GM12891 (cell line): ENCODE measurements at regions not wholly inside any gene's neighbourhood (a gene's known extent, or its start where the extent isn't known, plus 50 kb on each side); places are given as distances from the start of the nearest gene placed in this dataset.
A peak's percentile ranks its signal among the peaks of the same experiment; 100 is the strongest.

Experiments used
- DNase-seq: peaks from one replicate; pipeline ENCODE4 v3.0.0; 2011; ENCODE audit warnings: low spot score; ENCODE audit not compliant: insufficient read length
- FAIRE-seq: peaks from 2 replicates; lab custom pipeline; 2011; peaks lifted over from hg19 to GRCh38; lab: Jason Lieb, UNC
- PAX5 ChIP-seq: IDR thresholded peaks from 2 replicates; pipeline ENCODE4 v1.6.1; 2011; ENCODE audit warnings: low read length, moderate library complexity, mild to moderate bottlenecking; ENCODE audit not compliant: insufficient read depth, severe bottlenecking
- POLR2A ChIP-seq: IDR thresholded peaks from 2 replicates; pipeline ENCODE4 v1.6.1; 2011; ENCODE audit warnings: low read depth, low read length, control low read depth
- POLR2AphosphoS5 ChIP-seq: IDR thresholded peaks from 2 replicates; pipeline ENCODE4 v1.6.1; 2011; ENCODE audit warnings: low read depth, low read length, control low read depth
- POU2F2 ChIP-seq: IDR thresholded peaks from 2 replicates; pipeline ENCODE4 v1.6.1; 2011; ENCODE audit warnings: low read depth, mild to moderate bottlenecking, control low read depth, low read length, moderate library complexity
- SPI1 ChIP-seq: IDR thresholded peaks from 2 replicates; pipeline ENCODE4 v1.6.1; 2011; ENCODE audit warnings: low read depth, low read length, control low read depth
- TAF1 ChIP-seq: IDR thresholded peaks from 2 replicates; pipeline ENCODE4 v1.6.1; 2011; ENCODE audit warnings: low read depth, low read length, control low read depth

DNA sequence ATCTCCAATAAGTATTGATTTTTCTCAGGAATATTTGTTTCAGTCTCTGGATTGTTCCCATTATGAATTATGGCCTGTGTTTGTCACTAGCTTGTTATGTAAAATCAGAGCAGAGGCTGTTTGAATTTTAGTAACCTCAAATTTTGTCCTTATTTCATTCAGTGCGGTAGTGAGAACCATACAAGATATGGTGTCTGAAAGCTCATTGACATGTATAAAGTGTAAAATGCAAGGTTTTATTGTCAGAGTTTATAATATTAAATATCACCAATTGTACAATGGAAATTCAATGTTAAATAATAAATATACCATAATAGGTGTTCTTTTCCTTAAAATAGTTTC lies 353.3 kb upstream of the SYNCRIP start:
- DNase-seq (no peak), FAIRE-seq (no peak)
- no peak for TF ChIP-seq POU2F2
- TF ChIP-seq SPI1 = no peak
- TF ChIP-seq PAX5 = no peak
- TF ChIP-seq POLR2A = no peak
- no peak for TF ChIP-seq TAF1
- TF ChIP-seq POLR2AphosphoS5 = no peak

GRCh38 chr6:85995339-85996033 lies 352.8 kb upstream of the SYNCRIP start:
- DNase-seq (no peak), FAIRE-seq (no peak)
- TF ChIP-seq POLR2AphosphoS5 (no peak), POU2F2 (no peak), POLR2A (no peak), SPI1 (no peak)

- TF ChIP-seq POLR2AphosphoS5 = no peak
- no peak for TF ChIP-seq SPI1
- no peak for DNase-seq
- no peak for FAIRE-seq
These were observed 344.0 kb upstream of the SYNCRIP start for GRCh38 chr6:85986681-85987080.

GRCh38 chr6:85983032-85983659 lies 340.5 kb upstream of the SYNCRIP start:
- no peak for FAIRE-seq
- 0 out of 2 replicates have a peak, but pooled peaks have one; percentile 9 for TF ChIP-seq SPI1
- no peak for TF ChIP-seq PAX5
- TF ChIP-seq POLR2AphosphoS5 = no peak
- no peak for DNase-seq

DNA sequence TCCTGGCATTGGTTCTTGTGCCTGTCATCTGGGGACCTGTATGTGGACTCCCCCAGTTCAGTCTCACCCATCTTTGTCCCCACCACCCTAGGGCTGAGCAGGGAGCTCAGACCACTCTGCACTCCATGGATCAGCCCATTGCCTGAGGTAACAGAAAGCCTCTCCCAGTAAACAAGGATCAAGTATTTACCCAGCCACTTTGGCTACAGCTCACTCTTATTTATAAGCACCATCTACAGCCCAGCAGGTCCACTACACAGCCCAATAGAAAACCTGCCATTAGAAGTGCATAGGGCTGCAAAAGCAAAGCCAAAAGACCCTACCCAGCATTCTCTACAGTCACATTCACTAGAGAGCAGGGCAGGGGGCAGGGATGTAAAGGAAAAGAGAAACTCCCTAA lies 335.0 kb upstream of the SYNCRIP start:
- no peak for DNase-seq
- TF ChIP-seq POLR2AphosphoS5 (no peak), POU2F2 (no peak), TAF1 (no peak), POLR2A (no peak), SPI1 (no peak), PAX5 (no peak)
- no peak for FAIRE-seq

DNA sequence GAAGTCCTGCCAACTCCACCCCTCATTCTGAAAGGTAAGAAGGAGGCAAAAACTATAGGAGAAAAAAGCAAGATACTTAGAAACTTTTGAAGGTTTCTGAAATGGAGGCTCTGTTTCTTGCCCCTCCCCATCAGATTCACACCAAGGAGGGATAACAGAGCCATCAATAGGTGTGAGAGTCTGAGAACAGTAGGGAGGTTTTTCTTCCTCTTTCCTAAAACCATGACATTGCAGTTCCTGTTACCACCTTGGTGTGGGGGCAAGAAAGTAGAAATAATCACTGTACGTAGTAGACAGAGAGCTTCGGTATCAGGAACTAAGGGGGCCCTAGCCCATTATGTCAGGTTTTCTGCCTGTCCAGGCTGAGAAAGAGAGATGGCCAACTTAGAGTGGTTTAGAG lies 333.3 kb upstream of the SYNCRIP start:
- FAIRE-seq (no peak), DNase-seq (no peak)
- TF ChIP-seq POLR2AphosphoS5 (no peak), PAX5 (no peak), SPI1 (0 out of 2 replicates have a peak, but pooled peaks have one; percentile 18), TAF1 (no peak), POLR2A (no peak), POU2F2 (no peak)

GRCh38 chr6:85971238-85971637 lies 328.6 kb upstream of the SYNCRIP start:
- TF ChIP-seq SPI1 (no peak), POLR2A (no peak), POU2F2 (no peak), PAX5 (no peak), POLR2AphosphoS5 (no peak), TAF1 (no peak)
- DNase-seq (no peak), FAIRE-seq (no peak)

- DNase-seq (no peak), FAIRE-seq (no peak)
- TF ChIP-seq TAF1 (no peak), POU2F2 (no peak), SPI1 (no peak), POLR2AphosphoS5 (no peak), POLR2A (no peak), PAX5 (no peak)
These were observed 324.1 kb upstream of the SYNCRIP start for GRCh38 chr6:85966828-85967227.

DNA sequence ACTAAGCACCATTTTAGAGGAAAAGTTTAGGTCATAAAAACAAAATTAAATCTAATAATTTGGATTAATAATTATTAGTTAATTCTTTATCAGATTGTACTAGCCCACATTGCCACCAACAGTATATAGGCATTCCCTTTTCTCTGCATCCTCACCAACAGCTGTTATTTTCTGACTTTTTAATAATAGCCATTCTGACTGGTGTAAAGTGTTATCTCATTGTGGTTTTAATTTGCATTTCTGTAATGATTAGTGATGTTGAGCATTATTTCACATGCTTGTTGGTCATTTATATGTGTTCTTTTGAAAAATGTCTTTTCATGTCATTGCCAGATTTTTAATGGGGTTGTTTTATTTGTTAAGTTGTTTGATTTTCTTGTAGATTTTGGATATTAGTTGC lies 319.1 kb upstream of the SYNCRIP start:
- TF ChIP-seq PAX5 = no peak
- no peak for TF ChIP-seq TAF1
- no peak for TF ChIP-seq POU2F2
- TF ChIP-seq POLR2A = no peak
- no peak for TF ChIP-seq POLR2AphosphoS5
- TF ChIP-seq SPI1 = no peak
- no peak for FAIRE-seq

GRCh38 chr6:85961125-85961524 lies 318.4 kb upstream of the SYNCRIP start:
- no peak for FAIRE-seq
- TF ChIP-seq POLR2A (no peak), SPI1 (no peak), PAX5 (no peak)

More for the DNA sequence above, 319.1 kb upstream of the SYNCRIP start:
- no peak for DNase-seq

DNA sequence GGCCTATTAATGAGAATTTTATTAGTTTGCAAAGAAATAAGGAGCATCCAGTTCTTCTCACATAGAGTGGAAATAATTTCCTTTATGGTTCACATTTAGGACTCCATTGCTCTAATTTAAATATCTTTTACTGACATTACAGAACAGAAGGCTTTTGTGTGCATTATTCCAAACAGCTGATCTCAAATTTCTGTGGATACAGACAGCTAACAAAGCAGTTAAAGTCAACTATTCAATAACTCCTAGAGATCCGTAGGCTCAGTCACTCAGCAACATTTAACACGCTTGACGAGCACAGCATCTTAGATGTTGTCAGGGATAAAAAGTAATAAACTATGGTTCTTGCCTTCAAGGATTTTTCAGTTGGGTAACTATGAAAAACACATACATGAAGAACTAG lies 305.8 kb upstream of the SYNCRIP start:
- FAIRE-seq (no peak), DNase-seq (no peak)
- TF ChIP-seq POU2F2 = no peak
- TF ChIP-seq PAX5 = no peak
- TF ChIP-seq SPI1 = no peak
- no peak for TF ChIP-seq TAF1
- TF ChIP-seq POLR2AphosphoS5 = no peak
- no peak for TF ChIP-seq POLR2A

More at GRCh38 chr6:85961125-85961524, 318.4 kb upstream of the SYNCRIP start:
- no peak for DNase-seq
